ENCODE measurements at regions not wholly inside any gene's neighbourhood (a gene's known extent, or its start where the extent isn't known, plus 50 kb on each side); places are given as distances from the start of the nearest gene placed in this dataset.

DNA sequence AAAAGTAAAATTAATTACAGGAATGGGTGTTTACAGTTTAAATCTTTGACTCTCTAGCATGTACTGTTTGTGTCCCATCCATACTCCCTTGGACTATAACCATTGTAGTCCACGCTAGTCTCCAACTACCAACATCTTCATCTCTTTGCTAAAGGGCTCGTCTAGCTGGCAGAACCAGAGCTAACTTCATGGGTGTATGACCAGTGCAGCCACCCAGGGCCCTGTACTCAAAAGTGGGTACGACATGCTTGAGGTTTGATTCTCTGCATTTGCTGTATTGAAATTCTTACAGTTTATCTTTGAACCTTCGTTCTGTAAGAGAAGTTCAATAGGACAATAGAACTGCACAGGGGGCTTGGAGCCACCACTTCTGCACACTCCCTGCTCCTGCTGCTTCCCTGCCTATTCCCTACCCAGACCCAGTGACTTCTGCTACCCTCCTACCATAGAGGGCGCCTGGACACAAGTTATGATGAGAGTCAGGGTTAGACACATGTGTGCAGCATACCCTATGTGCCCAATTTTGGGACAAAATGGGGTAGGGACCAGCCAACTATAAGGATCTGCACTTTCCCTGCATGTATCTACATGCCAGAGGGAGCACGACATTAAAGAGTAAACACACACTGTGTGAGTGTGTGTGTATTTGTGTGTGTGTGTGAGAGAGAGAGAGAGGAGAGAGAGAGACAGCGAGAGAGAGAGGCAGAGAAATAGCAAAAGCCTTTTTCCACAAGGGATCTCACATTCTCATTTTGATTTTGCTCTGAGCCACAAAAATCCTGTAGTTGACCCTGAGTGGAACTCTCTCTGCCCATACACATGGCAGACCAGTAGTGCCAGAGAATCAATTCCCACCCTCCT lies 59.0 kb upstream of the NECTIN3 start:
- intact Hi-C loops (cut with micrococcal nuclease): no loop called here
- no peak overlapping the region for H2AFZ ChIP-seq (ENCODE audit: low read depth, low read length)
- no peaks in the 10 kb centered on the region for H3K79me2 ChIP-seq (ENCODE audit: control insufficient read depth, insufficient read depth, low read length)
- CTCF ChIA-PET (ENCODE audit: low intra/inter-chr PET ratio): no interaction called here
- in situ Hi-C loops (cut with MboI): no loop called here
- FAIRE-seq (no peak), ATAC-seq (no peak), DNase-seq (ENCODE audit: extremely low read depth in 1 of 4, low spot score in 3 of 4) (no peak)
- H3K36me3 ChIP-seq (ENCODE audit: control insufficient read depth, insufficient read depth, low read length): no peaks in the 10 kb centered on the region
- BruUV-seq (replicated peaks): no TSS peak
- TF ChIP-seq ZNF449 (CRISPR knock-in tag; IDR thresholded peaks at IDR 0.05): no peak
- TF ChIP-seq ERF (CRISPR knock-in tag; IDR thresholded peaks at IDR 0.05): no peak
- TF ChIP-seq SRSF1 (IDR thresholded peaks at IDR 0.05; ENCODE audit: low read depth, low read length): no peak
- TF ChIP-seq HNRNPH1 (optimal IDR thresholded peaks at IDR 0.05; ENCODE audit: low read depth, low read length): no peak
- no peak for TF ChIP-seq ZNF584 (CRISPR knock-in tag; IDR thresholded peaks at IDR 0.05; ENCODE audit: low read depth)
- TF ChIP-seq, protein P1, sequence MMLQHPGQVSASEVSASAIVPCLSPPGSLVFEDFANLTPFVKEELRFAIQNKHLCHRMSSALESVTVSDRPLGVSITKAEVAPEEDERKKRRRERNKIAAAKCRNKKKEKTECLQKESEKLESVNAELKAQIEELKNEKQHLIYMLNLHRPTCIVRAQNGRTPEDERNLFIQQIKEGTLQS (IDR thresholded peaks at IDR 0.05): no peak
- TF ChIP-seq, protein P1 (CRISPR knock-in tag; conservative IDR thresholded peaks at IDR 0.05): no peak
- TF ChIP-seq SIN3B (IDR thresholded peaks at IDR 0.05; ENCODE audit: low read depth): no peak
- no peak for TF ChIP-seq PTRF (tag; IDR thresholded peaks at IDR 0.05)
- TF ChIP-seq MCM3 (IDR thresholded peaks at IDR 0.05): no peak
- no peak for TF ChIP-seq ZNF589 (CRISPR knock-in tag; IDR thresholded peaks at IDR 0.05; ENCODE audit: low read depth)
- no peak for TF ChIP-seq IRF2 (CRISPR knock-in tag; IDR thresholded peaks at IDR 0.05)
- TF ChIP-seq HNRNPK (IDR thresholded peaks at IDR 0.05; ENCODE audit: low read depth, low read length, poor library complexity, severe bottlenecking): no peak
- no peak for TF ChIP-seq RHOXF2B (CRISPR knock-in tag; conservative IDR thresholded peaks at IDR 0.05)
- no peaks in the 10 kb centered on the region for H3K9me3 ChIP-seq (replicated peaks; ENCODE audit: control insufficient read depth, insufficient read depth, low read depth, low read length)
- H3K9me1 ChIP-seq (ENCODE audit: control insufficient read depth, insufficient read depth, low read length): no peaks in the 10 kb centered on the region
- H3K4me2 ChIP-seq (ENCODE audit: insufficient read depth, low read length): no peak overlapping the region
- WGBS (ENCODE audit: insufficient coverage, low coverage, missing lambda C conversion rate): 2% methylated on average over 5 of the region's 7 CpGs
- no peaks in the 10 kb centered on the region for H4K20me1 ChIP-seq (replicated peaks; ENCODE audit: control insufficient read depth, insufficient read depth, low read length)
- H3K27me3 ChIP-seq (ENCODE audit: control insufficient read depth in 2 of 2, insufficient read depth in 2 of 2, low read length in 2 of 2): no peaks in the 10 kb centered on the region
- no peak overlapping the region for H3K4me3 ChIP-seq
- H3K9ac ChIP-seq (ENCODE audit: insufficient read depth in 1 of 2, low read depth in 2 of 2, low read length in 2 of 2): no peak overlapping the region
- H3K4me1 ChIP-seq (replicated peaks in 1 of 2; ENCODE audit: control insufficient read depth in 2 of 2, insufficient read depth in 2 of 2, low read length in 2 of 2): no peaks in the 10 kb centered on the region
- H3K27ac ChIP-seq (ENCODE audit: extremely low read depth, low read depth, low read length): no peak overlapping the region
- POLR2A ChIA-PET: no interaction called here

Measured in K562 (cell line).